ENCODE measurements at regions not wholly inside any gene's neighbourhood (a gene's known extent, or its start where the extent isn't known, plus 50 kb on each side); places are given as distances from the start of the nearest gene placed in this dataset.

- no peak for DNase-seq (ENCODE audit: low read depth in 3 of 3, low spot score in 1 of 3)
These were observed 165.2 kb upstream of the ALKAL2 start for GRCh38 chr2:453132-453531.

GRCh38 chr2:451495-451894, 163.6 kb upstream of the ALKAL2 start:
- DNase-seq (ENCODE audit: low read depth in 3 of 3, low spot score in 1 of 3): no peak

- no peak for DNase-seq (ENCODE audit: low read depth in 3 of 3, low spot score in 1 of 3)
These were observed 161.6 kb upstream of the ALKAL2 start for GRCh38 chr2:449246-450067.

GRCh38 chr2:447902-448665, 160.2 kb upstream of the ALKAL2 start:
- DNase-seq (ENCODE audit: low read depth in 3 of 3, low spot score in 1 of 3): no peak

- DNase-seq (ENCODE audit: low read depth in 3 of 3, low spot score in 1 of 3): no peak
These were observed 159.2 kb upstream of the ALKAL2 start for GRCh38 chr2:446963-447530.

- DNase-seq (ENCODE audit: low read depth in 3 of 3, low spot score in 1 of 3): no peak
These were observed 158.5 kb upstream of the ALKAL2 start for GRCh38 chr2:446303-446874.

- DNase-seq (ENCODE audit: low read depth in 3 of 3, low spot score in 1 of 3): no peak
These were observed 158.0 kb upstream of the ALKAL2 start for GRCh38 chr2:445896-446295.

GRCh38 chr2:444937-445884, 157.3 kb upstream of the ALKAL2 start:
- no peak for DNase-seq (ENCODE audit: low read depth in 3 of 3, low spot score in 1 of 3)

- DNase-seq (ENCODE audit: low read depth in 3 of 3, low spot score in 1 of 3): no peak
These were observed 155.8 kb upstream of the ALKAL2 start for GRCh38 chr2:443741-444140.

- no peak for DNase-seq (ENCODE audit: low read depth in 3 of 3, low spot score in 1 of 3)
These were observed 155.3 kb upstream of the ALKAL2 start for GRCh38 chr2:443216-443615.

- no peak for DNase-seq (ENCODE audit: low read depth in 3 of 3, low spot score in 1 of 3)
These were observed 153.5 kb upstream of the ALKAL2 start for GRCh38 chr2:441258-442022.

- no peak for DNase-seq (ENCODE audit: low read depth in 3 of 3, low spot score in 1 of 3)
These were observed 152.5 kb upstream of the ALKAL2 start for GRCh38 chr2:440403-440740.

GRCh38 chr2:439556-440402, 151.9 kb upstream of the ALKAL2 start:
- no peak for DNase-seq (ENCODE audit: low read depth in 3 of 3, low spot score in 1 of 3)

- DNase-seq (ENCODE audit: low read depth in 3 of 3, low spot score in 1 of 3): no peak
These were observed 151.2 kb upstream of the ALKAL2 start for GRCh38 chr2:439077-439476.

GRCh38 chr2:437756-438393, 150.0 kb upstream of the ALKAL2 start:
- peak in 2 of 3 donors; percentile 33 to 35 for DNase-seq (ENCODE audit: low read depth in 3 of 3, low spot score in 1 of 3)

GRCh38 chr2:437180-437579, 149.3 kb upstream of the ALKAL2 start:
- no peak for DNase-seq (ENCODE audit: low read depth in 3 of 3, low spot score in 1 of 3)

- no peak for DNase-seq (ENCODE audit: low read depth in 3 of 3, low spot score in 1 of 3)
These were observed 148.3 kb upstream of the ALKAL2 start for GRCh38 chr2:436205-436604.

GRCh38 chr2:434625-435024, 146.7 kb upstream of the ALKAL2 start:
- DNase-seq (ENCODE audit: low read depth in 3 of 3, low spot score in 1 of 3): no peak

GRCh38 chr2:433216-433615, 145.3 kb upstream of the ALKAL2 start:
- DNase-seq (ENCODE audit: low read depth in 3 of 3, low spot score in 1 of 3): no peak

All from stimulated activated CD4-positive, alpha-beta T cell treated with anti-CD3 and anti-CD28 coated beads, TNF-alpha, amount 100 ng/mL, for 1 hour (primary cell).